Loucy (cell line): ENCODE measurements at regions not wholly inside any gene's neighbourhood (a gene's known extent, or its start where the extent isn't known, plus 50 kb on each side); places are given as distances from the start of the nearest gene placed in this dataset.
"Not testable (repeated sequence)": the region's sequence is repeated elsewhere in the genome, so short reads cannot be mapped to it uniquely, and the experiment has no call there.

Experiments
- H2AFZ ChIP-seq: fragments of 200-600 bp; sonication (generic); 2 replicates; pipeline ENCODE4 v1.6.0; 2016; ENCODE audit warnings: antibody characterized with exemption, mild to moderate bottlenecking, low read length, moderate library complexity
- H3F3A ChIP-seq: fragments of 200-600 bp; 2 replicates; pipeline ENCODE4 v1.6.0; 2016; ENCODE audit warnings: antibody characterized with exemption, low read depth, mild to moderate bottlenecking
- H3K27me3 ChIP-seq: fragments of 200-600 bp; sonication (generic); 2 replicates; pipeline ENCODE4 v1.6.1; 2014; ENCODE audit warnings: low read length, mild to moderate bottlenecking; ENCODE audit not compliant: insufficient read depth, poor library complexity, severe bottlenecking
- H3K36me3 ChIP-seq: fragments of 200-600 bp; sonication (generic); 2 replicates; pipeline ENCODE4 v1.6.1; 2016; ENCODE audit warnings: low read length; ENCODE audit not compliant: insufficient read depth
- H3K4me1 ChIP-seq: fragments of 200-600 bp; sonication (generic); 2 replicates; pipeline ENCODE4 v1.5.1; 2014; ENCODE audit warnings: low read length, mild to moderate bottlenecking; ENCODE audit not compliant: insufficient read depth, poor library complexity, severe bottlenecking
- H3K4me2 ChIP-seq: fragments of 200-600 bp; sonication (generic); 2 replicates; pipeline ENCODE4 v1.6.0; 2014; ENCODE audit warnings: antibody characterized with exemption, low read length, low read depth, mild to moderate bottlenecking; ENCODE audit not compliant: poor library complexity, severe bottlenecking
- H3K4me3 ChIP-seq: fragments of 200-600 bp; sonication (generic); 2 replicates; pipeline ENCODE4 v1.5.1; 2014; ENCODE audit warnings: low read length, mild to moderate bottlenecking, mixed read lengths; ENCODE audit not compliant: poor library complexity, severe bottlenecking
- H3K79me2 ChIP-seq: fragments of 200-600 bp; sonication (generic); 2 replicates; pipeline ENCODE4 v1.6.1; 2014; ENCODE audit warnings: low read length; ENCODE audit not compliant: insufficient read depth
- H3K9ac ChIP-seq: fragments of 200-600 bp; sonication (generic); 2 replicates; pipeline ENCODE4 v1.6.0; 2014; ENCODE audit warnings: mild to moderate bottlenecking, low read depth, low read length, moderate library complexity; ENCODE audit not compliant: poor library complexity, severe bottlenecking
- H3K9me2 ChIP-seq: fragments of 200-600 bp; sonication (generic); replicated peaks from 2 replicates; pipeline ENCODE4 v1.6.1; 2016; ENCODE audit warnings: low read depth, low read length, mixed read lengths
- H3K9me3 ChIP-seq: fragments of 200-600 bp; sonication (generic); 2 replicates; pipeline ENCODE4 v1.6.1; 2014; ENCODE audit warnings: mild to moderate bottlenecking, antibody characterized with exemption, low read length, low read depth; ENCODE audit not compliant: insufficient read depth
- H4K20me1 ChIP-seq: fragments of 200-600 bp; sonication (generic); 2 replicates; pipeline ENCODE4 v1.6.0; 2014; ENCODE audit warnings: antibody characterized with exemption, low read length, mild to moderate bottlenecking; ENCODE audit not compliant: insufficient read depth, poor library complexity, severe bottlenecking
- EZH2phosphoT487 ChIP-seq: fragments of 200-600 bp; IDR thresholded peaks from 2 replicates; pipeline ENCODE4 v1.6.1; 2018; ENCODE audit warnings: antibody characterized with exemption, mild to moderate bottlenecking, moderate library complexity, borderline replicate concordance
- TF ChIP-seq, protein P1 (sequence below): fragments of 200-600 bp; sonication (generic); conservative IDR thresholded peaks from 2 replicates; pipeline ENCODE4 v1.5.1; 2014; ENCODE audit warnings: mild to moderate bottlenecking, antibody characterized with exemption, low read length

DNA sequence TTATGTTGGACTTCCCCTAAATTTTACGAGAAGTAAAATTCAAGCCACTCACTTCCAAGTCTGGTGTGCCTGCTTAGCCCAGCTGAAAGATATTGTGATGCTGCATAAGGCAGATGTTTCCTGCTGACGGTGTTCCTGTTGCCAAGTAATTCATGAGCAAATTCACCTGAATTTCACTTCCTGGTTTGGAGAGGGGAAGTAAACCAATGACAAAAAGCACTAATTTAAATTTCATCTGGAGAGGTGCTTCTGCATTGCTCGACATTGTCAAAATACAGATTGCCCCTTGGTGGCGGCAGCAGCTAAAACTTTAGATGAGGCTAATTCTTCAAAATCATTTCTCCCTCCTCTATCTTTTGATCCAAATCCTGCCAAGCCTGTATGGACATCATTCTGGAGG lies 281.1 kb downstream of the AACS start:
- H3K9ac ChIP-seq, result no peak overlapping the region
- H3F3A ChIP-seq, result no peaks in the 10 kb centered on the region
- no peaks in the 10 kb centered on the region for H3K9me3 ChIP-seq
- H3K36me3 ChIP-seq, result no peaks in the 10 kb centered on the region
- H3K9me2 ChIP-seq, result no peaks in the 10 kb centered on the region
- H3K4me1 ChIP-seq, result no peaks in the 10 kb centered on the region
- no peaks in the 10 kb centered on the region for H3K27me3 ChIP-seq
- H3K79me2 ChIP-seq, result no peaks in the 10 kb centered on the region
- no peak overlapping the region for H3K4me3 ChIP-seq
- no peak overlapping the region for H2AFZ ChIP-seq
- H3K4me2 ChIP-seq, result no peak overlapping the region
- TF ChIP-seq, protein P1, sequence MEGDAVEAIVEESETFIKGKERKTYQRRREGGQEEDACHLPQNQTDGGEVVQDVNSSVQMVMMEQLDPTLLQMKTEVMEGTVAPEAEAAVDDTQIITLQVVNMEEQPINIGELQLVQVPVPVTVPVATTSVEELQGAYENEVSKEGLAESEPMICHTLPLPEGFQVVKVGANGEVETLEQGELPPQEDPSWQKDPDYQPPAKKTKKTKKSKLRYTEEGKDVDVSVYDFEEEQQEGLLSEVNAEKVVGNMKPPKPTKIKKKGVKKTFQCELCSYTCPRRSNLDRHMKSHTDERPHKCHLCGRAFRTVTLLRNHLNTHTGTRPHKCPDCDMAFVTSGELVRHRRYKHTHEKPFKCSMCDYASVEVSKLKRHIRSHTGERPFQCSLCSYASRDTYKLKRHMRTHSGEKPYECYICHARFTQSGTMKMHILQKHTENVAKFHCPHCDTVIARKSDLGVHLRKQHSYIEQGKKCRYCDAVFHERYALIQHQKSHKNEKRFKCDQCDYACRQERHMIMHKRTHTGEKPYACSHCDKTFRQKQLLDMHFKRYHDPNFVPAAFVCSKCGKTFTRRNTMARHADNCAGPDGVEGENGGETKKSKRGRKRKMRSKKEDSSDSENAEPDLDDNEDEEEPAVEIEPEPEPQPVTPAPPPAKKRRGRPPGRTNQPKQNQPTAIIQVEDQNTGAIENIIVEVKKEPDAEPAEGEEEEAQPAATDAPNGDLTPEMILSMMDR, result no peak; the same call in 1 of the 2 replicates
- TF ChIP-seq EZH2phosphoT487, result no peak
- no peaks in the 10 kb centered on the region for H4K20me1 ChIP-seq

DNA sequence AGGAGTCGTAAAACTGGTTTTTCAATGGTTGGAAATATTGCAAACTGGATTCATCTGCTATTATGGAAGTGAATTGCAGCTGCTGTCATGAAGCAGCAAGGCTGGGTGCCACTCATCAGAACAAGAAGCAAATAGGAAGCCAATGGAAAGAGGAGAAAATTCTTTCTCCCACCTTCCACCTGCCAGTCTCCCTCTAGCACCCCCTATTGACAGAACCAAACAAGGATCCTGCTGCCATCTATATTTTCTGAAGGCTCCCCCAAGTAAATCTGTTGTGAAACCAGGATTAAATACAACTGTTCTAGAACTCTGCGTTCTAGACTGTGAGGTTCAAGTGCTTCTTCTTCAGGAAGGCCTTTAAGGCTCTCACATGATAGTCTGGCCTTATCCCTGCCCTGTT lies 286.6 kb downstream of the AACS start:
- Histone ChIP-seq H4K20me1 (no peaks in the 10 kb centered on the region), H3K4me2 (no peak overlapping the region), H3K4me3 (no peak overlapping the region), H3K27me3 (no peaks in the 10 kb centered on the region), H3K4me1 (no peaks in the 10 kb centered on the region), H2AFZ (no peak overlapping the region), H3K9ac (no peak overlapping the region), H3K9me3 (no peaks in the 10 kb centered on the region), H3K36me3 (no peaks in the 10 kb centered on the region), H3K79me2 (no peaks in the 10 kb centered on the region), H3K9me2 (no peaks in the 10 kb centered on the region), H3F3A (no peaks in the 10 kb centered on the region)
- TF ChIP-seq EZH2phosphoT487, result no peak

DNA sequence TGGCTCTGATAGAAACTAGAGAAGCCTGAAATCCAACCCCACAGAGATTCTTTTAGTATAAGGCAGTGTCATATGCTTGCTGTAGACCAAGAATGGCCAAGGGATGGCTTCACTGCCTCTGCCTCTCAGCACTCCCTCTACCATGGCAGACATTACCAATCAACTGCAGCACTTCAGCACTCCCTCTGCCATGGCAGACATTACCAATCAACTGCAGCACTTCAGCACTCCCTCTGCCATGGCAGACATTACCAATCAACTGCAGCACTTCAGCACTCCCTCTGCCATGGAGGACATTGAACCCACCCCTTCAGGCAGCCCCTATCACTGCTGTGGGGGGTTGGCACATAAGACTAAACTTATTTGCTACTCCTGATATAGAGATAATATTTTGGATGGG lies 287.8 kb downstream of the AACS start:
- not testable (repeated sequence) for H4K20me1 ChIP-seq, H3K4me2 ChIP-seq, H3K79me2 ChIP-seq, H3K9me2 ChIP-seq, H3K4me3 ChIP-seq, H3K36me3 ChIP-seq, H3K9me3 ChIP-seq, H3K9ac ChIP-seq, H3K27me3 ChIP-seq, H2AFZ ChIP-seq, H3K4me1 ChIP-seq, H3F3A ChIP-seq

DNA sequence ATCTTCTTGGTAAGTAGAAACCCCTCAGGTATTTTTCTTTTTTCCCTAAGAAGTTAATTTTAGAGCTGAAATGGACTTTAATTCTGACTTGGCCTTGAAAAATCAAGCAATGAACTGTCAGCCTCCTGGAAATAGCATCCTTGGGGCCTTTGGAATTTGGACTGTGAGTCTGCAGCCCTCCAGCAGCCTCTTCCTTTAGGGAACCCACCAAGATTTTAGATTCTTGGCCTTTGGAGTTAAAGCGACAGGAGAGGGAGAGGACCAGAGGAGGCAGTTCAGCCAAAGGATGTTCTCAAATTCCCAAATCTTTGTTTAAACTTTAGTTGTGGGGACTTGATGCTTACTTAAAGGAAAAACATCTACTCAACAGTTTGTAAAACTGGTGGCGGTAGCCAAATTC lies 288.6 kb downstream of the AACS start:
- no peak overlapping the region for H3K9ac ChIP-seq
- TF ChIP-seq, protein P1, result no peak
- H3K4me2 ChIP-seq, result no peak overlapping the region

More for the DNA sequence above, 288.6 kb downstream of the AACS start:
- no peaks in the 10 kb centered on the region for H3K4me1 ChIP-seq
- H2AFZ ChIP-seq, result no peak overlapping the region
- no peaks in the 10 kb centered on the region for H3K79me2 ChIP-seq
- H3K9me2 ChIP-seq, result no peaks in the 10 kb centered on the region
- H3K27me3 ChIP-seq, result no peaks in the 10 kb centered on the region
- no peak overlapping the region for H3K4me3 ChIP-seq
- H3K9me3 ChIP-seq, result no peaks in the 10 kb centered on the region
- no peaks in the 10 kb centered on the region for H3F3A ChIP-seq
- H3K36me3 ChIP-seq, result no peaks in the 10 kb centered on the region
- H4K20me1 ChIP-seq, result no peaks in the 10 kb centered on the region
